Activated naive CD4-positive, alpha-beta T cell treated with anti-CD3 and anti-CD28 coated beads, Interleukin-2, amount 50 U/mL, for 72 hours (primary cell): ENCODE measurements at regions not wholly inside any gene's neighbourhood (a gene's known extent, or its start where the extent isn't known, plus 50 kb on each side); places are given as distances from the start of the nearest gene placed in this dataset.
A peak's percentile ranks its signal among the peaks of the same experiment; 100 is the strongest.

Experiments used
- ATAC-seq, 2 donors: fragments of 150-1000 bp; cut with Tn5 transposase; 2 replicates each; pipeline ENCODE4 v1.10.0; 2021; ENCODE audit warnings: mild to moderate bottlenecking in 2 of 2, moderate library complexity in 2 of 2
- DNase-seq, 2 donors: peaks; one replicate each; pipeline ENCODE4 v3.0.0; 2021 to 2022; ENCODE audit warnings: low spot score in 2 of 2
- H3K27ac Mint-ChIP-seq, 2 donors: one replicate each; pipeline ENCODE4 v1.8.0; 2022; ENCODE audit warnings: mild to moderate bottlenecking in 2 of 2, mixed read lengths in 2 of 2
- H3K36me3 Mint-ChIP-seq, 2 donors: one replicate each; pipeline ENCODE4 v1.8.0; 2022; ENCODE audit warnings: mixed read lengths in 2 of 2
- H3K9me3 Mint-ChIP-seq, 2 donors: one replicate each; pipeline ENCODE4 v1.8.0; 2022; ENCODE audit warnings: mixed read lengths in 2 of 2

- Mint-ChIP-seq H3K9me3 (peaks cover 4 to 5% of the 10 kb centered on the region in 2 donors), H3K27ac (no peak overlapping the region), H3K36me3 (no peaks in the 10 kb centered on the region)
- ATAC-seq (no peak), DNase-seq (no peak)
These were observed 451.0 kb upstream of the ADARB2 start for GRCh38 chr10:2188371-2188770.

GRCh38 chr10:2173327-2173726 lies 436.0 kb upstream of the ADARB2 start:
- no peak for DNase-seq
- no peaks in the 10 kb centered on the region for H3K36me3 Mint-ChIP-seq
- no peaks in the 10 kb centered on the region for H3K9me3 Mint-ChIP-seq
- ATAC-seq = no peak
- H3K27ac Mint-ChIP-seq = no peak overlapping the region

- H3K9me3 Mint-ChIP-seq = peaks cover 0 to 5% of the 10 kb centered on the region in 2 donors
- no peak for DNase-seq
- no peak for ATAC-seq
- H3K27ac Mint-ChIP-seq = no peak overlapping the region
- no peaks in the 10 kb centered on the region for H3K36me3 Mint-ChIP-seq
These were observed 428.6 kb upstream of the ADARB2 start for GRCh38 chr10:2165771-2166460.

GRCh38 chr10:2150288-2150687 lies 413.0 kb upstream of the ADARB2 start:
- no peaks in the 10 kb centered on the region for H3K36me3 Mint-ChIP-seq
- no peaks in the 10 kb centered on the region for H3K9me3 Mint-ChIP-seq
- DNase-seq = no peak
- H3K27ac Mint-ChIP-seq = no peak overlapping the region
- no peak for ATAC-seq

- no peak overlapping the region for H3K27ac Mint-ChIP-seq
- H3K36me3 Mint-ChIP-seq = no peaks in the 10 kb centered on the region
- ATAC-seq = no peak
- no peaks in the 10 kb centered on the region for H3K9me3 Mint-ChIP-seq
- no peak for DNase-seq
These were observed 408.7 kb upstream of the ADARB2 start for GRCh38 chr10:2145926-2146478.

- Mint-ChIP-seq H3K27ac (no peak overlapping the region), H3K9me3 (no peaks in the 10 kb centered on the region), H3K36me3 (no peaks in the 10 kb centered on the region)
- DNase-seq = no peak
- no peak for ATAC-seq
These were observed 408.2 kb upstream of the ADARB2 start for GRCh38 chr10:2145491-2145890.

- Mint-ChIP-seq H3K9me3 (no peaks in the 10 kb centered on the region), H3K36me3 (no peaks in the 10 kb centered on the region), H3K27ac (no peak overlapping the region)
- DNase-seq (no peak), ATAC-seq (no peak)
These were observed 407.3 kb upstream of the ADARB2 start for GRCh38 chr10:2144584-2144983.

- ATAC-seq (no peak), DNase-seq (no peak)
- no peaks in the 10 kb centered on the region for H3K36me3 Mint-ChIP-seq
- no peak overlapping the region for H3K27ac Mint-ChIP-seq
- H3K9me3 Mint-ChIP-seq = no peaks in the 10 kb centered on the region
These were observed 406.0 kb upstream of the ADARB2 start for GRCh38 chr10:2143213-2143835.

GRCh38 chr10:2139746-2140145 lies 402.4 kb upstream of the ADARB2 start:
- H3K9me3 Mint-ChIP-seq = no peaks in the 10 kb centered on the region
- DNase-seq (no peak), ATAC-seq (no peak)
- no peak overlapping the region for H3K27ac Mint-ChIP-seq
- H3K36me3 Mint-ChIP-seq = no peaks in the 10 kb centered on the region

- peak in 1 of 2 donors; percentile 30 for ATAC-seq
- H3K36me3 Mint-ChIP-seq = no peaks in the 10 kb centered on the region
These were observed 400.3 kb upstream of the ADARB2 start for GRCh38 chr10:2137549-2138174.

GRCh38 chr10:2130705-2131305 lies 393.5 kb upstream of the ADARB2 start:
- Mint-ChIP-seq H3K27ac (no peak overlapping the region), H3K36me3 (no peaks in the 10 kb centered on the region), H3K9me3 (no peaks in the 10 kb centered on the region)
- ATAC-seq (no peak), DNase-seq (no peak)

More at GRCh38 chr10:2137549-2138174, 400.3 kb upstream of the ADARB2 start:
- no peak for DNase-seq
- H3K27ac Mint-ChIP-seq = no peak overlapping the region
- no peaks in the 10 kb centered on the region for H3K9me3 Mint-ChIP-seq

GRCh38 chr10:2128991-2129390 lies 391.7 kb upstream of the ADARB2 start:
- ATAC-seq = no peak
- no peak for DNase-seq
- H3K36me3 Mint-ChIP-seq = no peaks in the 10 kb centered on the region
- no peak overlapping the region for H3K27ac Mint-ChIP-seq
- no peaks in the 10 kb centered on the region for H3K9me3 Mint-ChIP-seq

GRCh38 chr10:2124135-2124534 lies 386.8 kb upstream of the ADARB2 start:
- DNase-seq = no peak
- ATAC-seq = no peak
- Mint-ChIP-seq H3K27ac (no peak overlapping the region), H3K36me3 (no peaks in the 10 kb centered on the region), H3K9me3 (no peaks in the 10 kb centered on the region)

GRCh38 chr10:2122431-2123124 lies 385.3 kb upstream of the ADARB2 start:
- ATAC-seq (no peak), DNase-seq (no peak)
- Mint-ChIP-seq H3K27ac (no peak overlapping the region), H3K36me3 (no peaks in the 10 kb centered on the region), H3K9me3 (no peaks in the 10 kb centered on the region)

GRCh38 chr10:2121929-2122328 lies 384.6 kb upstream of the ADARB2 start:
- H3K36me3 Mint-ChIP-seq = no peaks in the 10 kb centered on the region
- ATAC-seq (no peak), DNase-seq (no peak)
- H3K27ac Mint-ChIP-seq = no peak overlapping the region
- no peaks in the 10 kb centered on the region for H3K9me3 Mint-ChIP-seq

GRCh38 chr10:2121315-2121714 lies 384.0 kb upstream of the ADARB2 start:
- no peaks in the 10 kb centered on the region for H3K9me3 Mint-ChIP-seq
- no peaks in the 10 kb centered on the region for H3K36me3 Mint-ChIP-seq
- no peak overlapping the region for H3K27ac Mint-ChIP-seq
- no peak for ATAC-seq
- no peak for DNase-seq

GRCh38 chr10:2120746-2121145 lies 383.4 kb upstream of the ADARB2 start:
- Mint-ChIP-seq H3K27ac (no peak overlapping the region), H3K36me3 (no peaks in the 10 kb centered on the region), H3K9me3 (no peaks in the 10 kb centered on the region)
- ATAC-seq = no peak
- DNase-seq = no peak
